Activated naive CD4-positive, alpha-beta T cell treated with anti-CD3 and anti-CD28 coated beads, Interleukin-2, amount 50 U/mL, for 16 hours (primary cell): ENCODE measurements at regions not wholly inside any gene's neighbourhood (a gene's known extent, or its start where the extent isn't known, plus 50 kb on each side); places are given as distances from the start of the nearest gene placed in this dataset.

Experiments
- DNase-seq: peaks from one replicate; pipeline ENCODE4 v3.0.0-alpha.2; 2020

- no peak for DNase-seq
These were observed 558.5 kb upstream of the ARRDC4 start for GRCh38 chr15:97401970-97402369.

- no peak for DNase-seq
These were observed 553.7 kb upstream of the ARRDC4 start for GRCh38 chr15:97406841-97407240.

DNA sequence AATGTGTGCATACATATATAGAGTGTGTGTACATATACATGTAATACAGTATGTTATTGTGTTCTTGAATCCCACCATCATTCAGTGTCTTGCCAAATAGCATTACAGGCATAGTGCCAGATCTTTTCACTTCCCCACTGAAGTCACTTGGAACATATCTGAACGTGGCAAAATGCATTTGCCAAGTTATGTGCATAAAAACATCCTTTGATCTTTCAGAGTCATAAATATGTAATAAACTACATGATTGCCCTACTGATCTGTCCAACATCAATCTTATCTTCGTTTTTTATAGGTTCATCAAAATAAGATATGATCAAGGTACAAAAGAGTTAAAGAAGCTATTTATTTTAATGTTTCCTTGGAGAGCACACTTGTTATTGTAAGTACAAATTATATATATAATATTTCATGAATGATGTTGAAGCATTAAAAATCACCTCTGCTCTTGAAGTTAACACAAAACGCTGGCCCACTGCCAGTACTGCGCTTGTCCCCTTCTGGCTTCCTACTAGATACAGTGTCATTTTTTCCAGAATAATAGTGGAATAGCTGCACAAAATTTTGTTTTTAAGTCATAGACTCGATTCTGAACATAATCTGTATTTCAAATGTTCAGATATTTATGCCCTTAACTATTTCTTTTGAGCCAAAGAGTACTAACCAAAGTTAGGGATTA is 549.5 kb upstream of the ARRDC4 start:
- DNase-seq: no peak

DNA sequence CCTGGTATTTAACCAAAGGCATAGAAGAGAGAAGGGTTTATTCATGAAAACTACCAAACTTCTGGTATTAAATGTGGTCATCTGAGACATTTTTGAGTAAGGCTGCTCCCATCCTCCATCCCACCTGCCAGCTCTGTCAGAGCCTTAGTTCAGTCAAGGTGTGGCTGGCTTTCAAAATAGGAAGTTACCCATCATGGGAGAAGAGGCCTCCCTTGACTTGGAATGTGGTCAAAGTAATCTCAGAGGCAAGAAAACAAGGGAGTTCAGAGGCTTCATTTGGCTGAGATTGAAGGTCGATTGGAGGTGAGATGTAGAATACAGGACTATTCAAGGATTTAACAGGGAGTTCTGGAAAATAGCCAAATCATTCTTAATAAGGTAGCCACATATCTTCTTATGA is 540.4 kb upstream of the ARRDC4 start:
- DNase-seq: no peak

DNA sequence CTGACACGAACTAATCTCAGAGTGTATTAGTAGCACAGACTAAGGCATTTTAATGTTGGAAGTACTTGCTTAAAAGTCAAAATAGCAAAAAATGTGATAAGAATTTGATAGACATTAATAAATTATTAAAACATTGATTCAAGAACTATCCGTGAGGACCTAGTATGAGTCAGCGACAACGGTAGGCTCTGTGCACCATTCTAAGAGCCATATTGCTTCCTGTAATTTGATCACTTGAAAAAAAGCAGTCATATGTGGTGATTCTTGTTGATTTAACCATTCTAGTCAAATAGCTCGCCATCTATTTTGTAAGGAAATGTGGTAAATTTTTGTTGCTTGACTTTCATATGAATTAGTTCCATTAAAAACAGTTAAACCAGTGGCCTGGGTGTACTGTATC is 534.9 kb upstream of the ARRDC4 start:
- DNase-seq: no peak

GRCh38 chr15:97443101-97443500 is 517.4 kb upstream of the ARRDC4 start:
- DNase-seq: no peak

GRCh38 chr15:97446138-97446537 is 514.4 kb upstream of the ARRDC4 start:
- no peak for DNase-seq

DNA sequence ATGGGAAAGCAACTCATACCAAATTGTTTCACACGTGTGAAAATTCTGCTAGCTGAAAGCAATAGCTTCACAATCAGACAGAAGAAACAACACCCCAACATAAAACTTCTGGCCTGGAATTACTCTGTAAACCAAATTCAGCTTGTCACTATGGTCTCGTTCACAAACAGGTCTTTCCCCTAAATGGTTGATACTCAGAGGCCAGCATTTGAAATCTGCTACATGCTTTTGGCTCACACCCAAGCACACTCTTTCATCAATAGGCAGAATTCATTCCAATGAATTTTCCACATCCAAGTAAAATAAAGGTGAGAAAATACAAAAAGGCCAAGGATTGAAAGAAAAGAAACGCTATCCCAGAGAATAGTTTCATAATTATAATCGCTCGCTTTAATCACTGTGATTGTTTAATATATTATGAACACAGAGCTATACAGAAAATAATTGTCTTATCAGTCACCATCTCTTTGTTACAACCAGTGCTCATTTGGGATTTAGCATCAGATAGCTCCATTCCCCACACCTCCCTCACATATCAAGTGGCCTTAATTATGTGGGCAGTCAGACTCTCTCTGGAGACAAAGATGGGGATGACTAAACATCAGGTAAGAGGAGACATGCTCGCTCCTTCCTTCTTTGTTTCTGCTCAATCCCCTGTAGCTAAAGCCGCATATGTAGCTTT is 503.8 kb upstream of the ARRDC4 start:
- no peak for DNase-seq

- no peak for DNase-seq
These were observed 503.2 kb upstream of the ARRDC4 start for GRCh38 chr15:97457203-97457847.

GRCh38 chr15:97459771-97460170 is 500.7 kb upstream of the ARRDC4 start:
- no peak for DNase-seq

DNA sequence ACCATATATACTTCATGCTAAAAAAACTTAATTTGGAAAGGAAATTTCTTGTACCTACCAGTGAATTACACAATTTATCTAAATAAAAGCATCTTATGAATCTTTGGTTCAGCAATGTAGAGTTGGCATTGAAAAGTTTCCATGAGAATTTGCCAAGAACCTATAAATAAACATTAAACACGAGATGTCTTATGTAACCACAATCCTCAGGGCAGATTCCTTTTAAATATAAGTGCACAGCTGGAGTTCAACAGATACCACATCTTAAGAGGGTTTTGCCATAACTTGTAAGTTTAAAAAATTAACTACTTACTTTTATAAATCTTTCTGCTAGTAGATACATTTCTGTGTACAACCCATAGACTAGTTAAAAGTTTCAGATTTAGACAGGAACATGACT is 499.3 kb upstream of the ARRDC4 start:
- DNase-seq: no peak

GRCh38 chr15:97463696-97464095 is 496.8 kb upstream of the ARRDC4 start:
- DNase-seq: no peak

- no peak for DNase-seq
These were observed 490.1 kb upstream of the ARRDC4 start for GRCh38 chr15:97470417-97470816.

DNA sequence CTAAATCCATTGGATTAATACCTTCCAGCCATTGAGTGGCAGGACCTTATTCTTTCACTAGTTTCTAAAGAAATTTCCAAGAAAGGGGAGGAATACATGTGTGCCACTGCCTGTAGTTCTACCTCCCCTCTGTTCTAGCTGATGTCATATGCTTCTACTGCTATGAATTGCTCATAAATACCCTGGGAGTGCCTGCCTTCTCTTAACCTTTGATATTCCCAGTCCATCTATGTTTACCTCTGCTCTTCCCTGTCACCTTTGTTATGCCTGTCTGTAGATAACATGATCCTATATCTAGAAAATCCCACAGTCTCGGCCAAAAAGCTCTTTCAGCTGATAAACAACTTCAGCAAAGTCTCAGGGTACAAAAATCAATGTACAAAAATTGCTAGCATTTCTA is 486.9 kb upstream of the ARRDC4 start:
- DNase-seq: no peak

- no peak for DNase-seq
These were observed 480.5 kb upstream of the ARRDC4 start for GRCh38 chr15:97479957-97480356.

- DNase-seq: no peak
These were observed 478.0 kb upstream of the ARRDC4 start for GRCh38 chr15:97482521-97482920.

GRCh38 chr15:97483232-97483631 is 477.3 kb upstream of the ARRDC4 start:
- no peak for DNase-seq

- DNase-seq: no peak
These were observed 470.1 kb upstream of the ARRDC4 start for GRCh38 chr15:97490429-97490828.

- no peak for DNase-seq
These were observed 459.2 kb upstream of the ARRDC4 start for GRCh38 chr15:97501291-97501690.

- DNase-seq: no peak
These were observed 458.5 kb upstream of the ARRDC4 start for GRCh38 chr15:97502038-97502437.

- DNase-seq: no peak
These were observed 456.3 kb upstream of the ARRDC4 start for GRCh38 chr15:97504031-97504792.

DNA sequence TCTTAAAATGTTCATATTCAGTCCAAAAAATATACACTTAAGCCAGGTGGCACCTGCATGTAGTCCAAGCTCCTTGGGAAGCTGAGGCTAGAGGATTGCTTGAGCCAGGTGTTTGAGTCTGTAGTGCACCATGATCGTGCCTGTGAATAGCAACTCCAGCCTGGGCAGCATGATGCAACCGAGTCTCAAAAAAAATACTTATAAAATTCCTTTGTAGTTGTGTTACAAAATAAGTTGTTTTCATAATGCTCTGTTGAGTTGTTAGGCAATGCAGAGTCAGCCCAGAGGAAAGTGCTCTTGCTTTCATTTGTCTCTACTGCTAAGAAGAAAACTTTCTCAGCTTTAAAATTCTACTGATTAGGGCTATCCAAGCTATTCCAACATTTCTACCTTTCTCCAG is 442.8 kb upstream of the ARRDC4 start:
- no peak for DNase-seq

DNA sequence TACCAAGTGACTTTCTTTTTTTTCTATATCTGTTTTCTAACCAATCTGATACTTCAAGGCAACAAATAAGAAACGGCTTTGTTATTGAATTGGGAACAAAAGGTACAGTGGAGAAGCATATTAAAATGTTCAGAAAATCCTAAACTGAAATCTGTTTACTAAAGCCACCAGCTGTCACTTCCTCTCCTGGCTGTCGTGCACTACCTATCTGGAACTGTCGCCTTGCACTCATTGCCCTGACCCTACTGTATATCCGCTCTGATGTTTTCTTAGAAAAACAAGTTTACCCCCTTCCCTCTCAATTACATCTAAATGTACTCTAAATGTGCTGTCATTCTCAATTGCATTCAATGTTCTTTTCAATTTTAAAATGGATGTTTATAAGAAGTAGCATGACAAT is 439.8 kb upstream of the ARRDC4 start:
- no peak for DNase-seq
